GM21360 (cell line): ENCODE measurements at regions not wholly inside any gene's neighbourhood (a gene's known extent, or its start where the extent isn't known, plus 50 kb on each side); places are given as distances from the start of the nearest gene placed in this dataset.

Experiments
- ATAC-seq: cut with Tn5 transposase; IDR thresholded peaks from one replicate; pipeline ENCODE4 v1.9.1; 2021; ENCODE audit warnings: mild to moderate bottlenecking, moderate library complexity; ENCODE audit not compliant: unreplicated experiment

- no peak for ATAC-seq
Observed at GRCh38 chr9:81132796-81133195, 556.6 kb downstream of the TLE1 start.

- ATAC-seq, result no peak
Observed at GRCh38 chr9:81132318-81132717, 557.0 kb downstream of the TLE1 start.

GRCh38 chr9:81128701-81129100 is 560.6 kb downstream of the TLE1 start:
- ATAC-seq, result no peak

- ATAC-seq, result no peak
Observed at GRCh38 chr9:81125446-81126092, 563.8 kb downstream of the TLE1 start.

- ATAC-seq, result no peak
Observed at GRCh38 chr9:81123526-81123925, 565.8 kb downstream of the TLE1 start.

- ATAC-seq, result no peak
Observed at GRCh38 chr9:81122749-81123148, 566.6 kb downstream of the TLE1 start.

GRCh38 chr9:81119591-81119990 is 569.8 kb downstream of the TLE1 start:
- ATAC-seq, result no peak

GRCh38 chr9:81118416-81118815 is 570.9 kb downstream of the TLE1 start:
- no peak for ATAC-seq

- no peak for ATAC-seq
Observed at GRCh38 chr9:81116340-81117137, 572.8 kb downstream of the TLE1 start.

GRCh38 chr9:81113453-81114124 is 575.8 kb downstream of the TLE1 start:
- ATAC-seq, result peak; percentile 46

GRCh38 chr9:81112627-81113452 is 576.5 kb downstream of the TLE1 start:
- ATAC-seq, result no peak

- no peak for ATAC-seq
Observed at GRCh38 chr9:81108821-81109220, 580.5 kb downstream of the TLE1 start.

- no peak for ATAC-seq
Observed at GRCh38 chr9:81108391-81108790, 581.0 kb downstream of the TLE1 start.

GRCh38 chr9:81103597-81104471 is 585.5 kb downstream of the TLE1 start:
- ATAC-seq, result no peak

GRCh38 chr9:81097131-81097847 is 592.1 kb downstream of the TLE1 start:
- ATAC-seq, result no peak

GRCh38 chr9:81096625-81097024 is 592.7 kb downstream of the TLE1 start:
- no peak for ATAC-seq

GRCh38 chr9:81092057-81092456 is 597.3 kb downstream of the TLE1 start:
- no peak for ATAC-seq

- no peak for ATAC-seq
Observed at GRCh38 chr9:81088341-81088740, 601.0 kb downstream of the TLE1 start.

GRCh38 chr9:81086416-81086815 is 602.9 kb downstream of the TLE1 start:
- ATAC-seq, result no peak
